ENCODE measurements at regions not wholly inside any gene's neighbourhood (a gene's known extent, or its start where the extent isn't known, plus 50 kb on each side); places are given as distances from the start of the nearest gene placed in this dataset.
A peak's percentile ranks its signal among the peaks of the same experiment; 100 is the strongest.

GRCh38 chr14:53855574-53855973 lies 101.1 kb downstream of the BMP4 start:
- H3K4me3 ChIP-seq, result no peak overlapping the region
- FAIRE-seq (no peak), ATAC-seq (no peak), DNase-seq (ENCODE audit: low read depth in 1 of 2, low spot score in 1 of 2) (peak in 1 of 2 experiments; percentile 21)
- ChIA-PET CTCF (no interaction called here), POLR2A (no interaction called here)
- H3K9me3 ChIP-seq, result no peaks in the 10 kb centered on the region
- H3K4me1 ChIP-seq, result peaks cover 40% of the 10 kb centered on the region
- 63% methylated on average over 2 of the region's 2 CpGs for WGBS (ENCODE audit: missing lambda C conversion rate)
- H3K27ac ChIP-seq, result peak overlapping the region in 1 of 2 experiments; percentile 57; a peak in 2 of 6 replicates
- no peak for TF ChIP-seq CHD4 (IDR thresholded peaks at IDR 0.05; ENCODE audit: borderline replicate concordance)
- no peak for TF ChIP-seq RFX5 (IDR thresholded peaks at IDR 0.05)
- no peak for TF ChIP-seq KDM5A (IDR thresholded peaks at IDR 0.05)
- no peak for TF ChIP-seq GATA3 (IDR thresholded peaks at IDR 0.05; ENCODE audit: borderline replicate concordance)
- TF ChIP-seq BHLHE40 (IDR thresholded peaks at IDR 0.05; ENCODE audit: low read depth, low read length), result no peak
- TF ChIP-seq JUNB (IDR thresholded peaks at IDR 0.05), result no peak
- no peak for TF ChIP-seq PHF8 (IDR thresholded peaks at IDR 0.05; ENCODE audit: borderline replicate concordance, low read depth)
- no peak for TF ChIP-seq MAX (IDR thresholded peaks at IDR 0.05)
- TF ChIP-seq NR3C1 (IDR thresholded peaks at IDR 0.05), result no peak
- no peak for TF ChIP-seq HOXA7 (CRISPR knock-in tag; IDR thresholded peaks at IDR 0.05)
- no peak for TF ChIP-seq CBX2 (IDR thresholded peaks at IDR 0.05; ENCODE audit: borderline replicate concordance, low read depth)
- TF ChIP-seq EHMT2 (IDR thresholded peaks at IDR 0.05; ENCODE audit: low read depth), result no peak
- no peak for TF ChIP-seq EP300 (IDR thresholded peaks at IDR 0.05)
- TF ChIP-seq SREBF2 (IDR thresholded peaks at IDR 0.05), result no peak
- no peak for TF ChIP-seq ATOH8 (CRISPR knock-in tag; IDR thresholded peaks at IDR 0.05; ENCODE audit: low read depth)
- TF ChIP-seq BCL3 (IDR thresholded peaks at IDR 0.05), result no peak
- no peak for TF ChIP-seq ZSCAN20 (CRISPR knock-in tag; IDR thresholded peaks at IDR 0.05)
- no peak overlapping the region for H3K4me2 ChIP-seq

GRCh38 chr14:53855127-53855526 lies 101.5 kb downstream of the BMP4 start:
- ChIA-PET POLR2A (no interaction called here), CTCF (no interaction called here)
- peak in 1 of 2 experiments; percentile 46 for DNase-seq (ENCODE audit: low read depth in 1 of 2, low spot score in 1 of 2)
- TF ChIP-seq FOSL2 (IDR thresholded peaks at IDR 0.05), result no peak
- TF ChIP-seq FOSL2 (CRISPR knock-in tag; IDR thresholded peaks at IDR 0.05), result peak; percentile 49
- no peak for TF ChIP-seq ATOH8 (CRISPR knock-in tag; IDR thresholded peaks at IDR 0.05; ENCODE audit: low read depth)
- no peak for TF ChIP-seq REST (IDR thresholded peaks at IDR 0.05)
- peak; percentile 71 for TF ChIP-seq MAFK (IDR thresholded peaks at IDR 0.05; ENCODE audit: partially characterized antibody)
- Histone ChIP-seq H3K4me1 (peaks cover 45% of the 10 kb centered on the region), H3K9me3 (no peaks in the 10 kb centered on the region), H3K4me2 (peak overlapping the region; percentile 35), H3K4me3 (no peak overlapping the region), H3K27ac (peak overlapping the region; percentile 50 to 67)
- no peak for FAIRE-seq
- ATAC-seq, result no peak

All from A549 (cell line).